Ascending aorta (tissue), 2 donors: ENCODE measurements at regions not wholly inside any gene's neighbourhood (a gene's known extent, or its start where the extent isn't known, plus 50 kb on each side); places are given as distances from the start of the nearest gene placed in this dataset.

Experiments used
- DNase-seq, 2 donors: peaks; one replicate each; pipeline ENCODE4 v3.0.0-alpha.2; 2019; ENCODE audit warnings: low spot score in 2 of 2
- H3K27ac ChIP-seq, 2 donors: fragments of 200-600 bp; sonication (generic); one replicate each; pipeline ENCODE4 v1.5.1; 2016 to 2017; ENCODE audit warnings: mild to moderate bottlenecking in 1 of 2
- H3K27me3 ChIP-seq: fragments of 200-600 bp; sonication (generic); one replicate; pipeline ENCODE4 v1.5.1; 2017
- H3K36me3 ChIP-seq, 2 donors: fragments of 200-600 bp; sonication (generic); one replicate each; pipeline ENCODE4 v1.5.1; 2016
- H3K4me1 ChIP-seq, 2 donors: fragments of 200-600 bp; sonication (generic); one replicate each; pipeline ENCODE4 v1.5.1; 2016 to 2017; ENCODE audit warnings: mild to moderate bottlenecking in 1 of 2
- H3K4me3 ChIP-seq, 2 donors: fragments of 200-600 bp; sonication (generic); one replicate each; pipeline ENCODE4 v1.5.1; 2016 to 2017; ENCODE audit warnings: mild to moderate bottlenecking in 1 of 2
- H3K9me3 ChIP-seq, 2 donors: fragments of 200-600 bp; sonication (generic); one replicate each; pipeline ENCODE4 v1.5.1; 2016
- intact Hi-C: fragments of 100-400 bp; cut with DNase I; formaldehyde crosslinking; loops from one replicate; pipeline ENCODE4 v1.15.1; 2023
- TF ChIP-seq, protein P1 (sequence below), 3 experiments: fragments of 200-600 bp in 2 of 3; fragments of 450-650 bp in 1 of 3; sonication (generic) in 2 of 3; IDR thresholded peaks; one replicate each; pipeline ENCODE4 v1.5.1; 2016 to 2019; ENCODE audit warnings: antibody characterized with exemption in 3 of 3, mild to moderate bottlenecking in 1 of 3, moderate library complexity in 1 of 3

DNA sequence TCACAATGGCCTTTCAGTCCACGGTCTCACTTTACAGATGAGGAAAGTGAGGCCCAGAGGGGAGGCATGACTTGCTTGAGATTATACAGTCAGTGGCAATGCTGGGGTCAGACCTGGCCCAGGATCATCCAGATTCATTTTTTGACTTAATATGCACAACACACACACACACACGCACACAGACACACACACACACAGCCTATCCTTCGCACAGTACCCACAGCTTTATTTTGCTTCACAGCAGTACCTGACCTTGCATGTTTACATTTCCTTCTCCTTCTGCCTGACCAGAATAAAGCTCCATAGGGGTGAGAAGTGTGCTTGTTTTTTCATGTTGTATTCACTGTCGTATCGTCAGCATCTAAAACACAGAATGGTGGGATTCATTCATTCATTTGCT lies 79.8 kb downstream of the VEGFA start:
- H3K27ac ChIP-seq, result no peak overlapping the region
- H3K9me3 ChIP-seq, result no peaks in the 10 kb centered on the region
- no peaks in the 10 kb centered on the region for H3K27me3 ChIP-seq
- H3K4me1 ChIP-seq, result no peaks in the 10 kb centered on the region
- TF ChIP-seq, protein P1, sequence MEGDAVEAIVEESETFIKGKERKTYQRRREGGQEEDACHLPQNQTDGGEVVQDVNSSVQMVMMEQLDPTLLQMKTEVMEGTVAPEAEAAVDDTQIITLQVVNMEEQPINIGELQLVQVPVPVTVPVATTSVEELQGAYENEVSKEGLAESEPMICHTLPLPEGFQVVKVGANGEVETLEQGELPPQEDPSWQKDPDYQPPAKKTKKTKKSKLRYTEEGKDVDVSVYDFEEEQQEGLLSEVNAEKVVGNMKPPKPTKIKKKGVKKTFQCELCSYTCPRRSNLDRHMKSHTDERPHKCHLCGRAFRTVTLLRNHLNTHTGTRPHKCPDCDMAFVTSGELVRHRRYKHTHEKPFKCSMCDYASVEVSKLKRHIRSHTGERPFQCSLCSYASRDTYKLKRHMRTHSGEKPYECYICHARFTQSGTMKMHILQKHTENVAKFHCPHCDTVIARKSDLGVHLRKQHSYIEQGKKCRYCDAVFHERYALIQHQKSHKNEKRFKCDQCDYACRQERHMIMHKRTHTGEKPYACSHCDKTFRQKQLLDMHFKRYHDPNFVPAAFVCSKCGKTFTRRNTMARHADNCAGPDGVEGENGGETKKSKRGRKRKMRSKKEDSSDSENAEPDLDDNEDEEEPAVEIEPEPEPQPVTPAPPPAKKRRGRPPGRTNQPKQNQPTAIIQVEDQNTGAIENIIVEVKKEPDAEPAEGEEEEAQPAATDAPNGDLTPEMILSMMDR (IDR thresholded peaks at IDR 0.05), result no peak
- no peak for DNase-seq
- H3K4me3 ChIP-seq, result no peak overlapping the region
- no peaks in the 10 kb centered on the region for H3K36me3 ChIP-seq
- intact Hi-C loops, result no loop called here

DNA sequence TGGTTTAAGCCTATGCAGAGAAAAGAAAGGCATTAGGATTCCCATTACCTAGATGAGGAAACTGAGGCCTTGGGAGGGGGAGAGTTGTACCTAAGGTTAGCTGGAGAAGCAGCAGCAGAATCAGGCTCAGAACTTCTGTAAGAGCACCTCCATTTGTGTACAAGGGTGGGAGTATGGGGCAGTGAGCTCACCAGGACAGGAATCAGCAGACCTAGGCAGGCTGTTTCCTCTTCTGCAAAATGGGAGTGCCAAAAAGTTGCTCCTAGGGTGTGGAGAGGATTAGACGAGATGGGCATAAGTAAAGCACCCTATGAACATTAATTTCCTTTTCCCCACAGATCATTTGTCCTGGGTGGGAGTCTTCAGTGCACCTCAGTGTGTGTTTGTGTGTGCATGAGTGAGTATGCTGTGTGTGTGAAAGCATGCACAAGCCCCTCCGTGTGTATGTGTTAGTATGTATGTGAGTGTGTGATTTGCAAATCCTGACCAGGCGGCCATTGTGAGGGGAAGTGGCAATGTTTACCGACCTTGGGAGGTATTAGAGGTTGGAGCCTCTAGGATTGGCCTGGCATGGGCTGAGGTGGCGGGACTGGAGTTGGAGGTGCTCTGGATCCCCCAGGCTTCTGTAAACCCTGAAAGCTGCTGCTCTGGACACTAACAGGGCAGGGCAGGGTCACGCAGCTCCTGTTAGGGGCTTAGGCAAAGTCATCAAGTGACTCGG lies 78.8 kb downstream of the VEGFA start:
- no peak for DNase-seq
- H3K9me3 ChIP-seq, result no peaks in the 10 kb centered on the region
- no peak overlapping the region for H3K27ac ChIP-seq
- H3K36me3 ChIP-seq, result no peaks in the 10 kb centered on the region
- intact Hi-C loops, result no loop called here
- no peaks in the 10 kb centered on the region for H3K4me1 ChIP-seq
- TF ChIP-seq, protein P1 (IDR thresholded peaks at IDR 0.05), result no peak
- H3K27me3 ChIP-seq, result no peaks in the 10 kb centered on the region
- no peak overlapping the region for H3K4me3 ChIP-seq

DNA sequence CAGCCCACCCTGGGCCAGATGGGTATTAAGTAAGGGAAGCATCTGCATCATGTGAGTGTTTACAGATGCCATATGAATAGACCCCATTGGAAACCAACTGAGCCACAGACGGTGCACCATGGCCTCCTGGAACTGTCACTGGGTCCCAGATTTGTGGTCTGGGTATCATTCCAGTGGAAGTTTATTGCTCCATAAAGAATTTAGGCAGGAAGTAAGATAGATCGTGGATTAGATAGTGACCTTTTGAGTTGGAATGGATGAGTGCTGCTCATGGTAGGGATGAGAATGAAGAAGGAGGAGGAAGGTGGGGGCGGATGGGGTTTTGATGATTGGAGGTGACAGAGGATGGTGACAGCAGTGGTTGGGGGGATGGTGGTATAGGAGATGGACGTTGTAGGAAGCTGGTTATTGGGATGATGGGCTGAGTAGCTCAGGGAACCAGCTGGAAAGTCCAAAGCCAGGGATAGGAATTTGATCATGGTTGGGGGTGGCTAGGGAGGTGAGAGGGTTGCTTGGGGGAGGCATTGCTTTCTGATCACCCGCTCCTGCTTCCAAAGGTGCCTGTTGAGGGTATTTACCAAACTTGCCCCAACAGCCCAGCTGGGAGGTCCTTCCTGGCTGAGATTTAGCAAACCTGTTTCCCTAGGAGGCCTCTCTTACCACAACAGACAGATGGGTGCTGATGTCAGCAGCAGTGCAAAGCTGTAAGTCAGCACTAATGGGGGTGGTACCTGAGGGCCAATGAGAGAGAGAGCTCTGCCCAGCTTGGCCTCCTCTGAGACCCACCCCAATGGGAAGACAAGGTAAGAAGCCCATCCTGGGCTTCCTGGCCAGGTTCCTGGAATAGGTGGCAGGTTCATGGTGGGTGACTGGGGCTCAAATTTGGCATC lies 78.0 kb downstream of the VEGFA start:
- no peaks in the 10 kb centered on the region for H3K27me3 ChIP-seq
- H3K27ac ChIP-seq, result no peak overlapping the region
- no peaks in the 10 kb centered on the region for H3K36me3 ChIP-seq
- TF ChIP-seq, protein P1 (IDR thresholded peaks at IDR 0.05), result no peak
- no peaks in the 10 kb centered on the region for H3K4me1 ChIP-seq
- intact Hi-C loops, result no loop called here
- no peaks in the 10 kb centered on the region for H3K9me3 ChIP-seq
- H3K4me3 ChIP-seq, result no peak overlapping the region
- DNase-seq, result no peak

DNA sequence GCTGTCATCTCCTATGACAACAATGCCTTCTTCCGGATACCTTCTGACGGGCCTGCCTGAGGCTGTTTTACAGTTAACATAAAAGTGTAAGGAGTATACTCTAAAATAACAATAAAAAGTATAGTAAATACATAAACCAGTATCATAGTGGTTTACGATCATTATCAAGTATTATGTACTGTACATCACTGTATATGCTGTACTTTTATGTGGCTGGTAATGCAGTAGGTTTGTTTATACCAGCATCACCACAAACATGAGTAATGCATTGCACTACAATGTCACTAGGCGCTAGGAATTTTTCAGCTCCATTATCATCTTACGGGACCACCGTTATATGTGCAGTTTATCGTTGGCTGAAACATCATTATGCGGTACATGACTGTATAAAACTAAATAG lies 76.5 kb downstream of the VEGFA start:
- Histone ChIP-seq H3K27ac (no peak overlapping the region), H3K4me1 (no peaks in the 10 kb centered on the region), H3K27me3 (no peaks in the 10 kb centered on the region), H3K4me3 (no peak overlapping the region), H3K36me3 (no peaks in the 10 kb centered on the region), H3K9me3 (no peaks in the 10 kb centered on the region)
- DNase-seq, result no peak
- TF ChIP-seq, protein P1 (IDR thresholded peaks at IDR 0.05), result no peak
- intact Hi-C loops, result no loop called here

DNA sequence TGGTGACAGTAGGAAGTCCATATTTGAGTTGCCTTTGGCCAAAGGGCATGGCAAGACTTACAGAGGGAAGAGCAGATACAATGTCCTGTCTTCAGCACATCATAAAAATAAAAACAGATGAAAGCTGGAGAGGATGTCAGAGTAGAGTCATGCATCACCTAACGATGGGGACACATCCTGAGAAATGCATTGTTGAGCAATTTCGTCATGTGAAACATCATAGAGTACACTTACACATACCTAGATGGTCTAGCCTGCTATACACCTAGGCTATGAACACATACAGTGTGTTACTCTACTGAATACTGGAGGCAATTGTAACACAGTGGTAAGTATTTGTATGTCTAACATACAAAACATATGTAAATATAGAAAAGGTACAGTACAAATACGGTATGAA lies 75.6 kb downstream of the VEGFA start:
- no peak overlapping the region for H3K4me3 ChIP-seq
- intact Hi-C loops, result no loop called here
- no peaks in the 10 kb centered on the region for H3K27me3 ChIP-seq
- H3K36me3 ChIP-seq, result no peaks in the 10 kb centered on the region
- H3K9me3 ChIP-seq, result no peaks in the 10 kb centered on the region
- no peak overlapping the region for H3K27ac ChIP-seq
- no peaks in the 10 kb centered on the region for H3K4me1 ChIP-seq
- TF ChIP-seq, protein P1 (IDR thresholded peaks at IDR 0.05), result no peak
- no peak for DNase-seq
